Spleen (tissue), 7 donors: ENCODE measurements at regions not wholly inside any gene's neighbourhood (a gene's known extent, or its start where the extent isn't known, plus 50 kb on each side); places are given as distances from the start of the nearest gene placed in this dataset.

Source experiments
- CTCF ChIP-seq, 11 experiments: fragments of 200-600 bp in 7 of 11; fragments of 450-650 bp in 4 of 11; sonication (generic) in 4 of 11; IDR thresholded peaks in 8 of 11; conservative IDR thresholded peaks in 3 of 11; 1 replicate in 7 of 11; 2 replicates in 4 of 11; pipeline versions ENCODE4 v1.4.0 to v1.8.0; 2016 to 2021; ENCODE audit warnings: antibody characterized with exemption in 11 of 11, inconsistent platforms in 4 of 11, mild to moderate bottlenecking in 1 of 11
- POLR2AphosphoS5 ChIP-seq, 3 donors: sonication (generic); formaldehyde crosslinking; IDR thresholded peaks; one replicate each; pipeline ENCODE4 v1.5.1; 2017; ENCODE audit warnings: antibody characterized with exemption in 3 of 3
- donor health status: DM: no; HTN: no; CAD: no; lungs with moderate emphysema.
- donor health status: DM: no; HTN: no; CAD: no.
- donor health status: DM: no; HTN: no; CAD: no.

GRCh38 chr15:69910514-69910913, 187.2 kb downstream of the TLE3 start:
- TF ChIP-seq CTCF (IDR thresholded peaks at IDR 0.05 in 8 of 11, conservative IDR thresholded peaks at IDR 0.05 in 3 of 11) = no peak
- TF ChIP-seq POLR2AphosphoS5 (IDR thresholded peaks at IDR 0.05) = no peak
